Activated CD8-positive, alpha-beta T cell treated with anti-CD3 and anti-CD28 coated beads, Interleukin-2, amount 10 ng/mL, durations not matched to agents 7 days and 5 days (primary cell): ENCODE measurements at regions not wholly inside any gene's neighbourhood (a gene's known extent, or its start where the extent isn't known, plus 50 kb on each side); places are given as distances from the start of the nearest gene placed in this dataset.
"Not testable (repeated sequence)": the region's sequence is repeated elsewhere in the genome, so short reads cannot be mapped to it uniquely, and the experiment has no call there.

Experiments used
- ATAC-seq: fragments of 150-1000 bp; cut with Tn5 transposase; one replicate; pipeline ENCODE4 v1.10.0; 2021; ENCODE audit warnings: moderate library complexity
- CTCF ChIA-PET: fragments of 350-600 bp; sonication (Branson Sonifier 250); formaldehyde crosslinking; loops from one replicate; lab custom pipeline; 2021; ENCODE audit warnings: antibody characterized with exemption; lab: Charles Lee
- POLR2A ChIA-PET: fragments of 350-600 bp; sonication (Branson Sonifier 250); formaldehyde crosslinking; loops from one replicate; lab custom pipeline; 2021; ENCODE audit warnings: antibody characterized with exemption; lab: Charles Lee
- DNase-seq: peaks from one replicate; pipeline ENCODE4 v3.0.0-alpha.2; 2020
- H3K27ac Mint-ChIP-seq: one replicate; pipeline ENCODE4 v1.8.0; 2021; ENCODE audit warnings: mild to moderate bottlenecking, mixed read lengths
- H3K27me3 Mint-ChIP-seq: one replicate; pipeline ENCODE4 v1.8.0; 2021; ENCODE audit warnings: low read depth, mixed read lengths
- H3K36me3 Mint-ChIP-seq: one replicate; pipeline ENCODE4 v1.8.0; 2021; ENCODE audit warnings: low read depth, mixed read lengths
- H3K4me1 Mint-ChIP-seq: one replicate; pipeline ENCODE4 v1.8.0; 2021; ENCODE audit warnings: low read depth, mixed read lengths
- H3K4me3 Mint-ChIP-seq: one replicate; pipeline ENCODE4 v1.8.0; 2021; ENCODE audit warnings: mild to moderate bottlenecking, mixed read lengths
- H3K9me3 Mint-ChIP-seq: one replicate; pipeline ENCODE4 v1.8.0; 2022; ENCODE audit warnings: mixed read lengths; ENCODE audit not compliant: insufficient read depth

GRCh38 chr4:75126870-75127269, 194.0 kb downstream of the PARM1 start:
- not testable (repeated sequence) for H3K4me3 Mint-ChIP-seq

GRCh38 chr4:75126058-75126457, 193.1 kb downstream of the PARM1 start:
- Mint-ChIP-seq H3K27ac (no peak overlapping the region), H3K27me3 (no peaks in the 10 kb centered on the region), H3K4me1 (no peaks in the 10 kb centered on the region), H3K36me3 (no peaks in the 10 kb centered on the region), H3K9me3 (no peaks in the 10 kb centered on the region), H3K4me3 (no peak overlapping the region)
- ChIA-PET POLR2A (no interaction called here), CTCF (no interaction called here)
- DNase-seq, result no peak
- no peak for ATAC-seq

More at GRCh38 chr4:75126870-75127269, 194.0 kb downstream of the PARM1 start:
- H3K27ac Mint-ChIP-seq, POLR2A ChIA-PET, H3K27me3 Mint-ChIP-seq, CTCF ChIA-PET, H3K9me3 Mint-ChIP-seq, ATAC-seq, DNase-seq, H3K36me3 Mint-ChIP-seq, H3K4me1 Mint-ChIP-seq: not testable (repeated sequence)

- Mint-ChIP-seq H3K4me3 (no peak overlapping the region), H3K9me3 (peaks cover 4% of the 10 kb centered on the region), H3K27me3 (no peaks in the 10 kb centered on the region), H3K4me1 (no peaks in the 10 kb centered on the region), H3K27ac (no peak overlapping the region), H3K36me3 (no peaks in the 10 kb centered on the region)
- ATAC-seq (no peak), DNase-seq (no peak)
- POLR2A ChIA-PET, result no interaction called here
- CTCF ChIA-PET, result no interaction called here
These were observed 189.6 kb downstream of the PARM1 start for GRCh38 chr4:75122424-75123014.

GRCh38 chr4:75118739-75119138, 185.8 kb downstream of the PARM1 start:
- ATAC-seq, result no peak
- ChIA-PET CTCF (interaction anchor here (0.6 kb wide), 1 partner anchor 186 kb away, joined by 4 read pairs; the partner anchor contains the start of gene PARM1), POLR2A (no interaction called here)
- H3K4me1 Mint-ChIP-seq, result no peaks in the 10 kb centered on the region
- H3K36me3 Mint-ChIP-seq, result no peaks in the 10 kb centered on the region
- no peak for DNase-seq
- no peak overlapping the region for H3K4me3 Mint-ChIP-seq
- H3K27ac Mint-ChIP-seq, result no peak overlapping the region
- no peaks in the 10 kb centered on the region for H3K27me3 Mint-ChIP-seq
- H3K9me3 Mint-ChIP-seq, result peaks cover 4% of the 10 kb centered on the region

GRCh38 chr4:75110061-75110460, 177.1 kb downstream of the PARM1 start:
- CTCF ChIA-PET, result no interaction called here
- POLR2A ChIA-PET, result no interaction called here

GRCh38 chr4:75107755-75108612, 175.1 kb downstream of the PARM1 start:
- Mint-ChIP-seq H3K27me3 (no peaks in the 10 kb centered on the region), H3K36me3 (no peaks in the 10 kb centered on the region), H3K4me1 (no peaks in the 10 kb centered on the region), H3K27ac (no peak overlapping the region), H3K9me3 (no peaks in the 10 kb centered on the region), H3K4me3 (no peak overlapping the region)
- ChIA-PET CTCF (no interaction called here), POLR2A (no interaction called here)
- DNase-seq (no peak), ATAC-seq (no peak)

More at GRCh38 chr4:75110061-75110460, 177.1 kb downstream of the PARM1 start:
- Mint-ChIP-seq H3K36me3 (no peaks in the 10 kb centered on the region), H3K4me1 (no peaks in the 10 kb centered on the region), H3K27me3 (no peaks in the 10 kb centered on the region), H3K9me3 (no peaks in the 10 kb centered on the region), H3K27ac (no peak overlapping the region), H3K4me3 (no peak overlapping the region)
- DNase-seq, result no peak
- no peak for ATAC-seq

GRCh38 chr4:75102787-75103085, 169.8 kb downstream of the PARM1 start:
- no peak for DNase-seq
- ATAC-seq, result no peak
- Mint-ChIP-seq H3K27ac (no peak overlapping the region), H3K4me3 (no peak overlapping the region), H3K4me1 (no peaks in the 10 kb centered on the region), H3K9me3 (peaks cover 3% of the 10 kb centered on the region), H3K36me3 (no peaks in the 10 kb centered on the region), H3K27me3 (no peaks in the 10 kb centered on the region)
- ChIA-PET CTCF (no interaction called here), POLR2A (no interaction called here)

DNA sequence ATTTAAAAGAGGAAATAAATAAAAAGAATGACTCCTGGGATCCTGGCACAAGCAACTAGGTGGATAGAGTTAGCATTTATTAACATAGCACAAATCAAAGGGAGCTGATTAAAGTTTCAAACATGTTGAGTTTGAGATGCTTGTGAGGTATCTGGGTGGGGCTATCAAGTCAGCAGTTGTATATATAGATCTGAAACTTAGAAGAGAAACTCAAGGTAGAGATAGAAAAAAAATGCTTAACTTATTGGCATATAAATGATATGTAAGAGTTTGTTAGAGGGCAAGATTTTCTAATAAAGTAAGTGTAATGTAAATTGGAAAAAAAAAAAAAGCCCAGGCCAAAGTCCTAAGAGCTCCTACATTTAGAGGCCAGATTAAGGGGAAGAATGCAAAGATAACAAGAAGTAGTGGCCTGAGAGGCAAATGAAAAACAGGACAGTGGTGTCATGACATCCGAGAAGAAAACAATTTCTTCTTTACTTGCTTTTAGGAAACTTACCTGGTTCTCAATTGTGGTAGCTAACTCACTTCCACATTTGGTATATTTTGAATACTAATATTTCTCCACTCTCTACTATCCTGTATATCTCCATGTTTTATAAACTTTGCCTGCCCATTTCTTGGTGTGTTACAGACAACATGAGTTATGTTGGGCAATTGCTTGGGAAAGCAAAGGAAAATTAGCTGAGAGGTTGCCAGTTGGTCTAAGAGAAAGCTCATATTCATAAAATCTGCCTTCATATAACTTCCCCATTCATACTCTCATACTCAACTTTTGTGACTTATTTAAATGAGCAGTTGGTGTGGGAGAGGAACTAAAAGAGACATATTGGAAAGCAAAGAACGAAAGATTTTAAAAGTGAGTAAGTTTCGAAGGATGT, 169.2 kb downstream of the PARM1 start:
- ATAC-seq, result no peak
- no peak for DNase-seq
- Mint-ChIP-seq H3K27me3 (no peaks in the 10 kb centered on the region), H3K4me3 (no peak overlapping the region), H3K4me1 (no peaks in the 10 kb centered on the region), H3K27ac (no peak overlapping the region), H3K9me3 (peaks cover 3% of the 10 kb centered on the region), H3K36me3 (no peaks in the 10 kb centered on the region)
- POLR2A ChIA-PET, result no interaction called here
- CTCF ChIA-PET, result no interaction called here
